Mesenchymal stem cell (in vitro differentiated cells and primary cell): ENCODE measurements at regions not wholly inside any gene's neighbourhood (a gene's known extent, or its start where the extent isn't known, plus 50 kb on each side); places are given as distances from the start of the nearest gene placed in this dataset.

ENCODE experiments used
- DNase-seq: peaks from one replicate; pipeline ENCODE4 v3.0.0-alpha.2; 2013
- H2AFZ ChIP-seq: one replicate; pipeline ENCODE4 v1.6.1; 2013; ENCODE audit warnings: low read depth, mild to moderate bottlenecking, control low read depth, inconsistent platforms, low read length, moderate library complexity
- H2AK5ac ChIP-seq: 2 replicates; pipeline ENCODE4 v1.6.1; 2013; ENCODE audit warnings: low read length, moderate library complexity, mild to moderate bottlenecking, inconsistent platforms; ENCODE audit not compliant: severe bottlenecking
- H2BK120ac ChIP-seq: one replicate; pipeline ENCODE4 v1.6.1; 2013; ENCODE audit warnings: low read depth, mild to moderate bottlenecking, inconsistent platforms, low read length, moderate library complexity
- H2BK12ac ChIP-seq, 2 experiments: one replicate each; pipeline ENCODE4 v1.6.1; 2013; ENCODE audit warnings: inconsistent platforms in 2 of 2, low read length in 2 of 2, mild to moderate bottlenecking in 2 of 2, moderate library complexity in 2 of 2, control low read depth in 1 of 2
- H2BK15ac ChIP-seq: one replicate; pipeline ENCODE4 v1.6.1; 2013; ENCODE audit warnings: mild to moderate bottlenecking, low read depth, inconsistent platforms; ENCODE audit not compliant: poor library complexity, severe bottlenecking
- H2BK5ac ChIP-seq: 2 replicates; pipeline ENCODE4 v1.6.1; 2013; ENCODE audit warnings: low read depth, mild to moderate bottlenecking, low read length, control low read depth, inconsistent platforms; ENCODE audit not compliant: poor library complexity, severe bottlenecking
- H3K14ac ChIP-seq, 2 experiments: one replicate each; pipeline ENCODE4 v1.6.1; 2013; ENCODE audit warnings: inconsistent platforms in 2 of 2, low read length in 2 of 2, control low read depth in 1 of 2, mild to moderate bottlenecking in 1 of 2, moderate library complexity in 1 of 2
- H3K18ac ChIP-seq, 2 experiments: one replicate each; pipeline ENCODE4 v1.6.1; 2013; ENCODE audit warnings: inconsistent platforms in 2 of 2, low read length in 2 of 2, control low read depth in 1 of 2, low read depth in 1 of 2, mild to moderate bottlenecking in 1 of 2
- H3K23ac ChIP-seq, 2 experiments: one replicate each; pipeline ENCODE4 v1.6.1; 2013; ENCODE audit warnings: inconsistent platforms in 2 of 2, low read length in 2 of 2, mild to moderate bottlenecking in 2 of 2, moderate library complexity in 2 of 2, control low read depth in 1 of 2
- H3K27ac ChIP-seq: 2 replicates; pipeline ENCODE4 v1.5.1; 2013; ENCODE audit warnings: mild to moderate bottlenecking, moderate library complexity, low read length, control low read depth, inconsistent platforms; ENCODE audit not compliant: poor library complexity, severe bottlenecking
- H3K27me3 ChIP-seq, 2 experiments: 2 replicates each; pipeline versions ENCODE4 v1.6.1 to v1.7.0; 2013; ENCODE audit warnings: low read length in 2 of 2, mild to moderate bottlenecking in 2 of 2, moderate library complexity in 2 of 2, control low read depth in 1 of 2, inconsistent platforms in 1 of 2; ENCODE audit not compliant: control insufficient read depth in 1 of 2, insufficient read depth in 1 of 2
- H3K36me3 ChIP-seq, 2 experiments: 2 replicates each; pipeline versions ENCODE4 v1.6.1 to v1.7.0; 2013; ENCODE audit warnings: low read length in 2 of 2, control low read depth in 1 of 2, inconsistent platforms in 1 of 2, low read depth in 1 of 2, mild to moderate bottlenecking in 1 of 2; ENCODE audit not compliant: insufficient read depth in 2 of 2, control insufficient read depth in 1 of 2
- H3K4ac ChIP-seq, 2 experiments: one replicate each; pipeline ENCODE4 v1.6.1; 2013; ENCODE audit warnings: inconsistent platforms in 2 of 2, low read length in 2 of 2, mild to moderate bottlenecking in 2 of 2, moderate library complexity in 2 of 2, control low read depth in 1 of 2, low read depth in 1 of 2
- H3K4me1 ChIP-seq: 2 replicates; pipeline ENCODE4 v1.6.1; 2013; ENCODE audit warnings: low read depth, low read length, control low read depth; ENCODE audit not compliant: control insufficient read depth, insufficient read depth
- H3K4me2 ChIP-seq: 2 replicates; pipeline ENCODE4 v1.6.1; 2013; ENCODE audit warnings: low read length, mild to moderate bottlenecking, inconsistent platforms; ENCODE audit not compliant: poor library complexity, severe bottlenecking
- H3K4me3 ChIP-seq, 2 experiments: 2 replicates each; pipeline versions ENCODE4 v1.5.1 to v1.7.0; 2013; ENCODE audit warnings: low read length in 2 of 2, mild to moderate bottlenecking in 2 of 2, control low read depth in 1 of 2, low read depth in 1 of 2; ENCODE audit not compliant: insufficient read depth in 1 of 2
- H3K79me1 ChIP-seq: replicated peaks from 2 replicates; pipeline ENCODE4 v1.6.1; 2013; ENCODE audit warnings: mild to moderate bottlenecking, control low read depth, low read length, inconsistent platforms; ENCODE audit not compliant: poor library complexity, severe bottlenecking
- H3K9ac ChIP-seq: 2 replicates; pipeline ENCODE4 v1.7.0; 2013; ENCODE audit warnings: mild to moderate bottlenecking, low read length, moderate library complexity
- H3K9me3 ChIP-seq: 2 replicates; pipeline ENCODE4 v1.7.0; 2013; ENCODE audit warnings: mild to moderate bottlenecking, low read length; ENCODE audit not compliant: control insufficient read depth
- H4K8ac ChIP-seq: one replicate; pipeline ENCODE4 v1.6.1; 2013; ENCODE audit warnings: inconsistent platforms, mild to moderate bottlenecking, low read length, moderate library complexity
- H4K91ac ChIP-seq: one replicate; pipeline ENCODE4 v1.6.1; 2013; ENCODE audit warnings: mild to moderate bottlenecking, low read length, inconsistent platforms
- WGBS: methylation state at CpG from one replicate; pipeline ENCODE4 v1.1.7; 2013; ENCODE audit warnings: mixed read lengths; 5-methylcytosine and 5-hydroxymethylcytosine counted together

DNA sequence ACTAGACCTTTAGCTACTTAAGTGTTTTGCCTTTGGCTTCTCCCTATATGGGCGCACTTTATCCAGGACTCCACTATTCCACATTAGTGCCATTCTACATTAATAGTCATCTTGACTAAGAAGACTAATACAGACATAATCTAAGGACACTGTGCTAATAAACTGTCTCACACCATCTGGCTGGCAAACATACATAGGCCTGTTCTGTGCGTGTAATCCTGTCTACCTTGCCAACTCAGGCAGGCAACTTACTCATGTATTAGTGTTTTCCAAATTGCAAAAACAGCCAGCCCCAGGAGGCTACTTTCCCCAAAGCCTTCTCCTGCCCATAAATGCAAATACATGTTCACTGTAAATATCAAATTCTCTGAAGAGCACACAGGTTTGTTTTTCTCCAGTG, 587.3 kb downstream of the TMA16 start:
- Histone ChIP-seq H4K91ac (no peak overlapping the region), H3K9ac (no peak overlapping the region), H2BK5ac (no peak overlapping the region), H3K27me3 (no peaks in the 10 kb centered on the region), H3K14ac (no peak overlapping the region), H3K4me1 (no peaks in the 10 kb centered on the region), H4K8ac (no peak overlapping the region), H3K4me3 (no peak overlapping the region), H2AK5ac (no peak overlapping the region), H2BK15ac (no peak overlapping the region), H3K4me2 (no peak overlapping the region), H2BK120ac (no peak overlapping the region), H2BK12ac (no peak overlapping the region), H2AFZ (no peak overlapping the region), H3K23ac (no peak overlapping the region), H3K18ac (no peak overlapping the region), H3K36me3 (no peaks in the 10 kb centered on the region), H3K9me3 (no peaks in the 10 kb centered on the region), H3K4ac (no peak overlapping the region), H3K79me1 (no peaks in the 10 kb centered on the region), H3K27ac (no peak overlapping the region)
- 93% methylated on average over 2 of the region's 2 CpGs for WGBS
- DNase-seq, result no peak

DNA sequence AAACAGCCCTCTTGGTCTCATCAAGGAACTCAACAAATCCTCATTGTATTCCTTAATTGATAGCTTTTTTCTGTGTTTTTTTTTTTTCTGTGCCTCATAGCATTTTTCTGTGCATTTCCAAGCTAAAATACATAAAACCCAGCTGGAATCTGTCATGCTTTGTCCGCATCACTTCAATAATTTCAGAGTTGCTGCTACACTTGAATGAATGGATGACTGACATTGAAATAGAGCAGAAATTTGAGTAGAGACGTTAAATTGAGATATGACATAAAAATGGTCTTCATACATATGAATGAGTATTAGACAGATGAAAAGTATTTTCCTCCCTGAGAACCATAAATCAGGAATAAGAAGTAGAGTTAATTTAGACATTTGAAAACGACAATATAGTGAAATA, 593.2 kb downstream of the TMA16 start:
- no peak overlapping the region for H3K23ac ChIP-seq

DNA sequence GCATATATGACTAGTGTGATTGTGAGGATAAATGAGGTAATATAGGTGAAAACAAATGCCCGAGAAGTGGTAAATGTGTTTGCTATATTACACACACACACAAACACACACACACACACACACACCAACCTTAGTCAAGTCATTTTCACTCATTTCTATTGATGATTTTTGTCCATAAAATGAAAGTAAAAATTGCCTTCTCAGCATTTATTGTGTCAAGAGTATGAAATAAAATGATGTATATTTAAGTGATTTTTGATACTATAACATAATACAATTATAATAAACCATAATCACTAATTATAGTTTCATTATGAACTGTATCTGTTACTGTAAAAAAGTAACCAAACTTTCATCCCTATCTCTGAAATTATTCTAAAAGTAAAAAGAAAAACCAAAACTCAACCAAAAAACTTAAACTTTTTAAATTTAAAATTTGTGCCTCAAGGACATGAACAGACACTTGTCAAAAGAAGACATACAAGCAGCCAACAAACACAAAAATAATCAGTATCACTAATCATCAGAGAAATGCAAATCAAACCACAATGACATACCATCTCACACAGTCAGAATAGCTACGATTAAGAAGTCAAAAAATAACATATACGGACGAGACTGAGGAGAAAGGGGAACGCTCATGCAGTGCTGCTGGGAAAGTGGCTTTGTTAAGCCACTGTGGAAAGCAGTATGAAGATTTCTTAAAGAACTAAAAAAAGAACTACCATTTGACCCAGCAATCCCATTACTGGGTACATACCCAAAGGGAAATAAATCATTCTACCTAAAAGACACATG, 601.0 kb downstream of the TMA16 start:
- Histone ChIP-seq H3K9me3 (no peaks in the 10 kb centered on the region), H3K9ac (no peak overlapping the region), H3K4me1 (no peaks in the 10 kb centered on the region), H3K18ac (no peak overlapping the region), H3K4me3 (no peak overlapping the region), H2BK120ac (no peak overlapping the region), H4K91ac (no peak overlapping the region), H3K79me1 (no peaks in the 10 kb centered on the region), H3K14ac (no peak overlapping the region), H3K27ac (no peak overlapping the region), H3K4ac (no peak overlapping the region), H2BK12ac (no peak overlapping the region), H4K8ac (no peak overlapping the region), H2BK15ac (no peak overlapping the region), H2AFZ (no peak overlapping the region), H3K4me2 (no peak overlapping the region), H2BK5ac (no peak overlapping the region), H3K23ac (no peak overlapping the region), H3K27me3 (no peaks in the 10 kb centered on the region), H3K36me3 (no peaks in the 10 kb centered on the region), H2AK5ac (no peak overlapping the region)
- no peak for DNase-seq
- WGBS, result 87% methylated on average over 4 of the region's 5 CpGs

More for the DNA sequence above, 593.2 kb downstream of the TMA16 start:
- H3K27ac ChIP-seq, result no peak overlapping the region
- no peak overlapping the region for H3K4ac ChIP-seq
- no peak overlapping the region for H2BK12ac ChIP-seq
- H3K4me3 ChIP-seq, result no peak overlapping the region
- H3K79me1 ChIP-seq, result no peaks in the 10 kb centered on the region
- no peak overlapping the region for H4K91ac ChIP-seq
- no peaks in the 10 kb centered on the region for H3K27me3 ChIP-seq
- no peak overlapping the region for H3K14ac ChIP-seq
- WGBS, result 91% methylated on average over 1 of the region's 3 CpGs
- no peak for DNase-seq
- H3K4me2 ChIP-seq, result no peak overlapping the region
- H3K4me1 ChIP-seq, result no peaks in the 10 kb centered on the region
- H3K9ac ChIP-seq, result no peak overlapping the region
- H3K9me3 ChIP-seq, result no peaks in the 10 kb centered on the region
- no peak overlapping the region for H3K18ac ChIP-seq
- no peak overlapping the region for H4K8ac ChIP-seq
- H2AFZ ChIP-seq, result no peak overlapping the region
- no peak overlapping the region for H2BK120ac ChIP-seq
- no peak overlapping the region for H2AK5ac ChIP-seq
- H2BK15ac ChIP-seq, result no peak overlapping the region
- no peaks in the 10 kb centered on the region for H3K36me3 ChIP-seq
- H2BK5ac ChIP-seq, result no peak overlapping the region

DNA sequence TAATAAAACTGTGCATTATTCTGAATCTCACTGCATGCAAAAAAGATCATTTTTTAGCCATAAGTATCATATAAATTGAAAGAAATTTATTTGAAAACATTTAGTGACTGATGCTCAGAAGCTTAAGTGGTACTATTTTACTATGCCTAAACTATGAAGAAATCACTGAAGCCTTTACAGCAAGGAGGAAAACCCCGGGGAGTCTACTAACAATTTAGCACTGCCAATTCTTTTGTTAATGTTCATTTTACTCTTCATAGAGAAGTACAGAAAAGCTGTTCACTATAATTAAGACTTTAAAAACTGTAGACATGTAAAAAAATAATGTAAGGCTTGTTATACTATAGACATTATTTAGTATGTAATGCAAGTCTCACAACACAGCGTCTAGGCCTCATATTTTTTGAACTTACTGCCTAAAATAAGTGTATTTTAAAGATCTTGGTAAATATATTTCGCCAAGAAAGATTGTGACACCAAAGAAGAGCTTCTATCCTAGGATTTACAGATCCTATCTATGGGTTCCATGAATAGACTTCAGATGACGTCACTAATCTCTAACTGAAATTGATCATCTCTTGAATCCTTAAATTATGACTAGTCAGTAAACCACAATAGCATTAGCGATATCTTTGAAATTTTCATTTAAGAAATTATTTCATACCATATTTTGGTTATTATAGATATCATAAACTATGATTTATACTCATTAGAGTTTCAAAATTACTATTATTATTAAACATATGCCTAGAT, 602.5 kb downstream of the TMA16 start:
- Histone ChIP-seq H3K9ac (no peak overlapping the region), H3K4me1 (no peaks in the 10 kb centered on the region), H2BK5ac (no peak overlapping the region), H3K4me2 (no peak overlapping the region), H3K14ac (no peak overlapping the region), H3K9me3 (no peaks in the 10 kb centered on the region), H3K36me3 (no peaks in the 10 kb centered on the region), H2AK5ac (no peak overlapping the region), H4K8ac (no peak overlapping the region), H4K91ac (no peak overlapping the region), H3K4ac (no peak overlapping the region), H3K4me3 (no peak overlapping the region), H2BK12ac (no peak overlapping the region), H3K23ac (no peak overlapping the region), H3K27me3 (no peaks in the 10 kb centered on the region), H3K79me1 (no peaks in the 10 kb centered on the region), H2BK15ac (no peak overlapping the region), H3K27ac (no peak overlapping the region), H3K18ac (no peak overlapping the region), H2BK120ac (no peak overlapping the region), H2AFZ (no peak overlapping the region)
- DNase-seq, result no peak
- WGBS, result 82% methylated on average over 2 of the region's 5 CpGs
